GM18907 (cell line): ENCODE measurements at regions not wholly inside any gene's neighbourhood (a gene's known extent, or its start where the extent isn't known, plus 50 kb on each side); places are given as distances from the start of the nearest gene placed in this dataset.
"Not testable (repeated sequence)": the region's sequence is repeated elsewhere in the genome, so short reads cannot be mapped to it uniquely, and the experiment has no call there.

ENCODE experiments used
- ATAC-seq: cut with Tn5 transposase; IDR thresholded peaks from one replicate; pipeline ENCODE4 v1.9.1; 2021; ENCODE audit warnings: mild to moderate bottlenecking, moderate library complexity; ENCODE audit not compliant: unreplicated experiment

DNA sequence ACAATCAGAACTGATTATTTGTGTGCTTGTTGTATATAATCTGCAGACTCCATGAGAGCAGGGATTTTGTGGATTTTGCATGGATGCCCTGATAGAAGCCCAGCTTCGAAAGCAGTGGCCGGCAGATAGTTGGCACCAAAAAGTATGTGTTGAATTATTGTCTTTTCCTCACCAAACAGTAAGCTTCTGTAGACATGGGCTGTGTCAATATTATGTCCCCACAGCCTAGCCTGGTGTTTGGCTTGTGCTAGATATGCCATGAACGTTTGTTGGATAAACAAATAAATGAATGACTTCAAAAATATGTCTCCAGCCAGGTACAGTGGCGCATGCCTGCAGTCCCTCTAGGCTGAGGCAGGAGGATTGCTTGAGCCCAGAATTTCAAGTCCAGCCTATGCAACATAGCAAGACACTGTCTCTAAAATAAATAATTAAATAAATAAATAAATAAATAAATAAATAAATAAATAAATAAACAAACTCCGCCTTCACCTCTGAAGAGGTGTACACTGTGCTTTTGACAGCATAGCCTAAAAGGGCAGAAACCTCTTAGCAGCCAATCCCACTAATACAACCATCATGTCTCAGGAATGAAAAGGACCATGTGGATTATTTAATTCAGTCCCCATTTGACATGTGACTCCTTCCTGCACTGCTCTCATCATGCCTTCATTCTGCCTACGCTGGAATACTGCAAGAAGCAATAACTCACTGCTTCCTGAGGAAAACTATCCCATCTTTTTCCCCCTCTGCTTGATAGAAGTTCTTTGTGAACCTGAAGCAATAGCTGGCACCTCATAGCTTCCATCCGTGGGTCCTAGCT lies 335.2 kb downstream of the FBXW7 start:
- ATAC-seq: no peak

DNA sequence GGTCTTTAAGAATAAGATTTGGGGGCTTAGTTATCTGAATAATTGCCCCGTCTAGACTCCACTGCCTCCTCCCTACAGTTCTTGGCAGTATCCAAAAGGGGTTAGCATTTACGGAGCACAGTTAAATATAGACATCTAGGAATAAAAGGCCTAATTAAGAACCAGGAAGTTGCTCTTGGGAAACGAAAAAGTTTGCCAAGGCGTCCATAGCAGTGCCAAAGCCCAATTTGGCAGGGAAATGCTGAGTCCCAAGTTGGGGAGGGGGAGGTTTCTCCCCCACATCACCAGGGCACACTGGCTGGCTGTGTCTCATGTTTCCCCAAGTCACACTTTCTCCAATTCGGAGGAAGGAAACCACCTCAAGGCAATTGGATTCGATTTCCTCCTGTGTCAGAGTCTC lies 338.7 kb downstream of the FBXW7 start:
- no peak for ATAC-seq

DNA sequence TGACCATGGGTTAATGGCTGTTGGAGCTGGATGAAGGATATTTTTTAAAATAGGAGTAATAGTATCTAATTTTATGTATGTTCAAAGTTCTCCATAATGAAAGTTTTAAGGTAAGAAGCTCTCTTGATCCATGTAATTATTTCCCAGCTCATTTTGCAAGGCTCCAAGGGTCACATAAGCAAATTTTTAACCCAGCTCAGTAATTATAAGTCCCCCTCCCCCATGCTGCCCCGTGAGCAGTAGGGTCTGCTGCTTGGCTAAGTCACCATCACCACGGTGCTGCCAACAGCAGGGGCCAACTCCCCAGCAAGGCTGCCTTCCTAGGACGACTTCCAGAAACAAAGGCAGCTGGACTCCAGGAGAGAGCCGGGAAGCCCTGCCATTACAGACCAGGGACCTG lies 340.0 kb downstream of the FBXW7 start:
- ATAC-seq: no peak

DNA sequence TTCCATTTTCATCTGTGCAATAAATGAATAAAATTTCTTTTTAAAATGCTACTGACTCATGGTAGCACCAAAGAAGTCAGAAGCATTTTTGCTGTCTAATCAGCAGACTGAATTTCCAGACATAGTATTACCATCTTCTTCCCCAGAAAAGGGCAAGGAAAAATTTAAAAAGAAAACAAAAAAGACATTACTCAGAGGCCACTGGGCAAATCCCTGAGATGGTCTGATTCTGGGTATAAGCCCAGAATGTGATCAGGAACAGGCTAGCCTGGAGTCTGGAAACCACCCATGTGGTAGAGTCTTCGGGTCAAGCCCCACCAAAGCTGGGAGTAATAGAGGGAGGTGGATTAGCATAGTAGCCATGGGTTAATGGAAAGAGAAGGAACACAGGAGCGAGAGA lies 342.8 kb downstream of the FBXW7 start:
- ATAC-seq: no peak

DNA sequence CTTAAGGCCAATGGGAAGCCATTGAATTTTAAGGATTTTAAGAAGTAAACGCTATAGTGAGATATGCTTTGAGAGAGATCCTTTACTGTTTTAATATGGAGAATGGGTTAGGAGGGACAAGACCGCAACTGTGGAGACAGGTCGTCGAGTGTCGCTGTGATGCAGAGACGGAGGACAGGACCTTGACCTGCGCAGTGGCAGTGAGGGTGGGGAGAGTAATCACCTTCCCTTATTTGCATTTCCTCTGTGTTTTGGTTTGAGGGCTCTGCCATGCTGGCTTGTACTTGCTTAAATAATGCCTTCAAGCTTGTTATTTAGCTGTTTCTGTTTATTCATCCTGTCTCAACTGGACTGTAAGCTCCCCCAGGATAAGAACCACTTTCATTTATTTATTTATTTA lies 345.0 kb downstream of the FBXW7 start:
- no peak for ATAC-seq

DNA sequence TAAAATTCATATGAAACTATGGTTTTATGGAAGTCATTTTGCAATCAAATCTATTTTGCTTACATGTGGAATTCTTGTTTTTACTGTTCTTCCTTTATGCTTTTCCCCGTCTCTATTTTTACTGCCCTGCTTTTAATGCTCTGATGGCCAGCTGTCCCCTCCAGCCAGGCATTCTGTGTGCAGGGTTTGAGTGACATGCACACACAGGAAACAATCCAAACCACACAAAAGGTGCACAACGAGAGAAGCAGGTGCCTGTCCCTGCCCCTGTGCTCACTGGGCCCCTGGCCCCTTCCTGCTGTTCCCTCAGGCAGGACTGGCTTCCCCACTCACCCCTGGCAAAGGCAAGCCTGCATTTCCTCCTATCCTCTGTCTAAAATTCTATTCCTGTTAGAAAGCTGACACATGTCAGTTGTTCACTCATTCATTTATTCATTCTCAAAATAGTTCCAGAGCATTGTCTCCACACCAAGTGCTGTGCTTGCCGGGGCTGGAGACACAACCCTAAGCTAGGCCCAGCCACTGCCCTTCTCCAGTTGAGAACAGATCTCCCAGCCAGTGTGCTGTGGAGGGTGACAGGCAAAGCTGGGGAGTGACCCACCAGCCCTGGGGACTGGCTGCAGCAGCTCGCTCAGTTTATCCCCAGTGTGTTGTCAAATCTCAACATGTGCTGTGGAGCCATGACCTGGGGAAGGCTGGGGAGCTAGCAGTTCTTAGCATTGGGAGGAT lies 346.3 kb downstream of the FBXW7 start:
- peak; percentile 92 for ATAC-seq

DNA sequence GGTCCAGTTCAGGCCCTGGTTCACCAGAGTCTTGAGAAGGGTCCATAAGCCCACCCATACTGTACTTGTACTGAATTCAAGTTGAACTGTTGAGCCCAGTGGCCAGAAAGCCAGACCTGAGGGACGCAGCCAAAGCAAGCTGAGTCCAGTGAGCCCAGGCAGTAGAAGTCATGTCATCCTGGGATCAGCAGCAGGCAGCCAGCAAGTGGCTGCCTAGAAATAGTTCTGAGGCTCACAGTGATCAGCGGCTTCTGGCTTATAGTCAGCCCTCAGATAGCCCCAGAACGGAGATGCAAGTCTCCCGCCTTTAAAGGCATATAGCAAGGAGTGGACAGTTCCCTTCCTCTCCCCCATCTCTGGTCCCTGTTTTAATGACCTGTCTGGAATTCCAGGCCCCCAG lies 347.1 kb downstream of the FBXW7 start:
- no peak for ATAC-seq

DNA sequence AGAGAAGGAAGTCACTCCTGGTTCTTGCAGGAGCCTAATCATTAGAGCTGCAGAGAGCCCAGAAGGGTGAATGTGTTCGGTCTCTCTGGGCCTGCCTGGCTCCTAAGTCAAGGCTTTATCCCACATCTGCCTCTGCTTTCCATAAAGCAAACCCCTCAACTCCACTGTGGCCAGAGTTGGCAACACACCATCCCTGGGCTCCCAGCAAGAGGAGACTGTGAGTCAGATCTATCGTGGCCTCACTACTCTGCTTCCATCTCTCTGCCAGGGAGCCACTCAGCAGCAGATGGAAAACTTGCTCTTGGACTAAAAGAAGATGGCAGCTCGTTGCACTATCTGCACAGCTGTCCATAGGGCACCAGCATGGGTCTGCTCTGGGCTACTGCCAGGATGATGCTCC lies 348.2 kb downstream of the FBXW7 start:
- no peak for ATAC-seq

DNA sequence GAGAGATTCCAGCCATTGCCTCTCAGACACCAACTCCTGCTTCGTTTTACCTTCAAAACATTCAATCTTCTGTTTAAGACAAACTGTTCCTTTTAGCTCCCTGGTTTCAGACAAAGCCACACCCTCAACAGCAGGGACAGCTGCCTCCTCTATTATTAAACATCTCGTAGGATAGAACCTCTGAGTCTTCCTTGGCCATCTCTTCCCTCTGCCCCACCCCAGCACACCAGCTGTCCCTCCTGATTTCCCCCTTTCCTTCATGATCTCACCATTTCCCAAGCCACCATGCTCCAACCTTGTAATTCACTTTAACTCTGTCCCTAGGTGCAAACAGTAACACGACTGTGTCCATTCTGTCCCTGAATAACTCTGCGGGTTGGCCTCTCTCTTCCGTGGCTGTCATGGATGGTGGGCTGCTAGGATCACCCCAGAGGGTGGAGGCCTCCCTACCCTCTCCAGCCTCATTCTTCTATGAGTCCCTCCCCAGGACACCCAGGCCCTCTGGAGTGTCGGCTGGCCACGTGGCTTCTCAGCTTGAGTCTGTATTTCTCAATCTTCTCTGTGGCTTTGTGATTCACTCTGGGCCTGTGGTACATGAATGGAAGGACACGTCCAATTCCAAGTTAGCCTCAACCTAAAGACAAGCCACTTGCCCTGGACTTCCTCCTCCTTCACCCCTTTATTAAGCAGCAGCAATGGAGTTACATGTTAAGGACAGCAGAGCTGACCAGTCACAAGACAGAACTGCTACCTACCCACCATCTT lies 349.9 kb downstream of the FBXW7 start:
- ATAC-seq: no peak

DNA sequence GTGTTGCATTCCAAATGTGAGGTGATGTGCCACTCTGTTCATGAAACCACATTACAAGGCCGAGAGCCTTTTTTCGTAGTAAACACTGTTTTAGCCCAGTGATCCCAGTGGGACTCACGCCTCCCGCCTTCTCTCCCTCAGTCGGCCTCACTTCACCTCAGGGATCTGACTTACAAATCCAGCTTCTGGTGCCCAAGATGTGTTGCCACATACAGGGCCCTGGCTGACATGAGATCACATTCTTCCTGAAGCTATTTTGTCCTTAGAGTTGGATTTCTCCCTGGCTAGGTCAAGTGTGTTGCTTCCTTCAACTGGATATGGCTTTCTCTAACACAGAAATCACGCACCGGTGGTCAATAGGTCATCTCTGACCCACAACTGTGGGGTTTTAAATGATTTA lies 354.7 kb downstream of the FBXW7 start:
- no peak for ATAC-seq

DNA sequence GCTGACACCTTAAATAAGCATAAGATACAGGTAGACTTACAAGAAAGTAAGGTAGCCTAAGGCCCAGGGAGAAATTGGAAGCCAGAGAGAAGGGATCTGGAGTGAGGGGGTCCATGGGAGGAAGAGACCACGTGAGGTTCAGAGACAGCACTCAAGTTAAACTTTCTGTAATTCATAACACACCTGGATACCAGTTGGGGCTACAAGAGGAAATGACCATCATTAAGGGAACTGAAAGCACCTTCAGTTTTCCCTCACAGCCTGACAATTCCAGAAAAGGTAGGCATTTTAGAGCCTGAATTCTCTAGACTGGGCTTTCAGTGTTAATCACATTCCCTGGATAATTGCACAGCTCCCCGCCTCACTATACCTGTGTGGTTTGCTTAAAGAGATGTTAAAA lies 355.5 kb downstream of the FBXW7 start:
- ATAC-seq: peak; percentile 51

DNA sequence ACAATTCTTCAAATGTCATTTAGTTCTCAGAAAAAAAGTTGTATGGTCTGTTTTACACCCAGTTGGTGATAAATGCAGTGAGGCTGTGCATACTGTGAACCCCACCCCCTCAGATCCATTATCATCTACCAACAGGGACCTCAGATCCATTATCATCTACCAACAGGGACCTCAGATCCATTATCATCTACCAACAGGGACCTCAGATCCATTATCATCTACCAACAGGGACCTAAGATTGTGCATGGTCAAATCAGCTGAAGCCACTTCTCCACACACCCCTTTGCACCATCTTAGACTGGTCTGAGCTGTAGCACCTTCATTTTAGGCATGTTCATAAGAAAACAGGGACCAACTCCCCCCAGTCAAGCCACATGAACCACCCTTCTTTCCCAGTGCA lies 358.4 kb downstream of the FBXW7 start:
- not testable (repeated sequence) for ATAC-seq

DNA sequence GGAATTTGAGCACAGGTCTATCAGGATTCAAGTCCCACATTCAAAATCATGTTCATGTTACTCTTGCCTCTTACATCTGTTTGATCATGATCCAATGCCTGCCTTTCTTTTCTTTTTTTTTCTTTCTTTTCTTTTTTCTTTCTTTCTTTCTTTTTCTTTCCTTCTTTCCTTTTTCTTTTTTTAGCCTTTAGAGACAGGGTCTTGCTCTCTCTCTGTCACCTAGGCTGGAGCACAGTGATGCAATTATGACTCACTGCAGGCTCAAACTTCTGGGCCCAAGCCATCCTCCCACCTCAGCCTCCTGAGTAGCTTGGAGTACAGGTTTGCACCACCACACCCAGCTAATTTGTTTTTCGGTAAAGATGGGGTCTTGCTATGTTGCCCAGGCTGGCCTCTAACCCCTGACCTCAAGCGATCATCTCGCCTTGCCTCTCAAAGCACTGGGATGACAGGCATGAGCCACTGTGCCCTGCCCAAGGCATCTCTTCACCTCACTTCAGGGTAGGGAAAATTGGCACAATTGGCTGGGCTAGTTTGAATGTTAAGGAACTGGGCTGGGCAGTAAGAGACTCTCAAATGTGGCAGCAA lies 359.2 kb downstream of the FBXW7 start:
- no peak for ATAC-seq

DNA sequence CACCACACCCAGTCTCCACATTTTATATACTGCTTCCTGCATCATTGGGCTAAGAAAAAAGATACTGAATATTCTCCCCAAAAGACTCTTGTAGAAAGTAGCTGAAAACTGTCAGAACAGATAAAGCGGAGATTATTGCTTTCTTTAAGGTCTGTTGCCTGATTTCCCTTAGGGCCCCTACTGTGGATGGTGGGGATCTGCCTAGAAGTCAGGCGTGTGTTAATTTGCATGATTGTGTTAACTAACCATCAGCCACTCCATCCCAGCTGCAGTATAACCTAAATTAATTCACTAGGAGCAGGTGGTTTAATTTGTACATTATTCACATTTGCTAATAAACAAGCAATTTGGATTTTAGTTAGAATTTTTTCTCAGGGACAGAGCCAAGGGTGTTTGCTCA lies 360.3 kb downstream of the FBXW7 start:
- no peak for ATAC-seq

DNA sequence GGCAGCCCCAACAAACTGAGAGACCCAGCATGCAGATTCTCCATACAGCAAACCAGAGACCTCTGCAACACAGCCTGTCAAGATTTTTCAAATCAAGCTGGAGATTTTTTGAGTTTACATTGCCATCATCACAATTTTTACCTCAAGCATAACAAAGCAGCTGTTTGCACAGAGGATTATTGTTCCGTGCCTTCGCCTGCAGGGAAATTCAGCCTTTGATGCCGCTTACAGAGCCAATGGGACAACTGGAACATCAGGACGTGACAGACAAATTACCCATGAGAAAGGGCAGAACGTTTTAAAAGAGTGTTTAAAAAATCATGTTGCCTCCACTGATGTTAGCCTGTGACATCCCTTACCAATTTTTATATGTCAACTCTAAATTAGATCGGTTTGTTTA lies 363.7 kb downstream of the FBXW7 start:
- no peak for ATAC-seq

DNA sequence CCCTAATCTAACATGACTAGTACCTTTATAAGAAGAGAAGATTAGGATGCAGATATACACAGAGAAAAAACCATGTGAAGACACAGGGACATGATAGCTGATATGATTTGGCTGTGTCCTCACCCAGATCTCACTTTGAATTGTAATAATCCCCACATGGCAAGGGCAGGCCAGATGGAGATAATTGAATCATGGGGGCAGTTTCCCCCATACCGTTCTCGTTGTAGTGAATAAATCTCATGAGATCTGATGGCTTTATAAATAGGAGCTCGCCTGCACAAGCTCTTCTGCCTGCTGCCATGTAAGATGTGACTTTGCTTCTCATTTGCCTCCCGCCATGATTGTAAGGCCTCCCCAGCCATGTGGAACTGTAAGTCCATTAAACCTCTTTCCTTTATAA lies 364.3 kb downstream of the FBXW7 start:
- ATAC-seq: no peak

DNA sequence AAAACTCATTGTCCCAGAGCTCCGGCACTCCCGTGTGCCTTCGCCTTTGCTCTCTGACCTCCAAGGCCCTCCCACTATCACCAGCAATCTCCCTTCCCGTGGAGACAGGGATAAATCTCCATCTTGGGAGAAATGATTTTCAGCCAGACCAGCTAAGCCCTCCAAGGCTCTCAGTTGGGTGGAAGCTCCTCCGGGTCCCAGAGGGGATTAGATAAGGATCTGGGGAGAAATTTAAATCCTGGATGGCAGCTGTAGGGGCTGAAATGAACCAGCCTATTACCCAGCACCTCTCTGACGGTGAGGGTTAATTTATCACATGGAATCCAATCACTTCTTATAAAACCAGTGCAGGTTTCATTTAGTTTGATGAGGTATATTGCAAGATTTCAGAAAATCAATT lies 366.2 kb downstream of the FBXW7 start:
- ATAC-seq: no peak

DNA sequence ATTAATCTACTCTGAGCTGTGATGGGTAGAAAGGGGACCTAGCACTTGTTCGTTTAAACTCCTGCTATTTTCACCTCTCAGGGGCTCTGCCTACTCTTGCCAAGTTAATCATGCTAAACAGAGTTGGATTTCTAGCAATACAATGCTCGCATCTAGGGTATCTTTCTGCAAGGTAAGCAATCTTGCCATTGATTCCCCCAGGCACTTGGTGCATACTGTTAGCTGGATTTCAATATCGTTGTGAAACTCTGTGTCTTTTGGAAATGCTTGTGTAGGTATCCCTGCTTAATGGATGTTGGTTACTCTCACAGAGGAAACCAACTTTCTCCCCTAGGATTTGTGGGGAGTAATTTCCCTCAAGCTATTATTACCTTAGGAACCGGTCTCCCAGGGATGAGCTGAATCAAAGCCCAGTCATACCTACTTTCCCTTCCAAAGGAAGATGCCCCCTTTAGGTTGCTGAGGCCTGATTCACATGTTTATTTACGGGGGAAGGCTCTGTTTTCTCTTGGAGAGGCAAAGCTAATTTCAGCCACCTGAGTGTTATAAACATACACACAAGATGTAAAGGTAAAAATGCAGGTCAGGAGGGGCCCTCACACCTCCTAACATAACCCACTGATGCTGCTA lies 366.8 kb downstream of the FBXW7 start:
- no peak for ATAC-seq

DNA sequence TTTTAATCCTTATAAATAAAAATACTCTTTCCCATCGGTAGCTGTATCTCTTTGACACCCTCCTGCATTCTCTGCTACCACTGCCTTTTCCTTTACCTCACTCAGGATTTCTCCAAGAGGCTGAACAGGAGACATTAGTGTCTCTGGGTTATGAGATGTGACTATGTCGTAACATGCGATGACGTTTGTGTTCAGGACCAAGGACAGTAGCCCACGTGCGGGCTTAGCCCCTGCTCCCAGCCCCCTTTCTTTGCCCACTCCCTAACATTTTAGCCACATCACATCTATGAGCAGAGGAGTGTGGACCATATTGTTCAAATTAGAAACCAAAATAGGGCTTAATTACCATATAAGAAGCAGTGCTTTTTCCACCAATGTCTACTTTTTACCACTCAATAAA lies 369.3 kb downstream of the FBXW7 start:
- no peak for ATAC-seq

DNA sequence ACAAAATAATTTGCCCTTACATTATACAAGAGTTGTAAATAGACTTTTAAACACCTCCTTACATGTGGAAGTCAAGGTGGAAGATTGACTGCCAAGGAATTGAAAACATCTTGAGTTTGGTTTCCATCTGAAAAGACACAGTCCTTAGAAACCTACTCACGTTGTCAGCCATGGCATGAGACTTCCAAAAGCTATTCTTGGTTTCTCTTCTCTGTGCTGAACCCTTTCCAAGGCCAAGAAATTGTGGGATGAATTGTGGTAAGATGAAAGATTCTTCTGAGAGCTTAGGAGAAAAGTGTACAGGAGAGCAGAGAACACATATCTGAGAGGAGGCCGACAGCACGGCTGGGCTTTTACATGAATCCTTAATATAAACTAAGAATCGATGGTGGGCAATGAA lies 370.0 kb downstream of the FBXW7 start:
- ATAC-seq: no peak

DNA sequence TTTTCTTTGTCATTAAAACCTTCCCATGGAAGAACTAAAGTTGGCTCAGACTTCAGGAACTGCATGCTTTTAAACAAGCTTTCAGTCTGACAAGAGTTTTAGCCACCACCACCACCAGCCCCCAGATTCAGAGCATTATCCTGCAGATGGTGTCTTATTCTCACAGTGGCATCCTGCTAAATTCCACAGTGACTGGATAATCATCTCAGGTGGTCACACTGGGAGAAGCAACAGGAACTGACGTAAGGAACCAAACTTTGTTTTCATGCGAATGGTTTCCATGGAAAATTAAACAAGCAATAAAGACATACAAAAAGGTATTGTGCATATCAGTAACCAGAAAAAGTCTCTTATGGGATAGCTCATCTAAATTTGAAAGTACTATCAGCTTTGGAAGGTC lies 370.7 kb downstream of the FBXW7 start:
- no peak for ATAC-seq
